Neural cell (in vitro differentiated cells): ENCODE measurements at regions not wholly inside any gene's neighbourhood (a gene's known extent, or its start where the extent isn't known, plus 50 kb on each side); places are given as distances from the start of the nearest gene placed in this dataset.

Experiments used
- H2AFZ ChIP-seq: fragments of 200-600, 300-800 bp; sonication (generic), shearing (Covaris generic); 2 replicates; pipeline ENCODE4 v1.6.0; 2014; ENCODE audit warnings: low read depth, mild to moderate bottlenecking, antibody characterized with exemption, low read length, moderate library complexity
- H3F3A ChIP-seq: fragments of 200-600 bp; shearing (Covaris generic); 2 replicates; pipeline ENCODE4 v1.6.1; 2016; ENCODE audit warnings: mild to moderate bottlenecking, moderate library complexity, mixed read lengths, antibody characterized with exemption, low read length; ENCODE audit not compliant: insufficient read depth, poor library complexity, severe bottlenecking
- H3K27ac ChIP-seq: fragments of 200-600, 300-800 bp; sonication (generic), shearing (Covaris generic); 2 replicates; pipeline ENCODE4 v1.5.1; 2014; ENCODE audit warnings: mild to moderate bottlenecking, low read length, moderate library complexity
- H3K27me3 ChIP-seq: fragments of 300-800, 200-600 bp; sonication (generic), shearing (Covaris generic); 2 replicates; pipeline ENCODE4 v1.6.0; 2014; ENCODE audit warnings: mild to moderate bottlenecking, low read depth, low read length, moderate library complexity; ENCODE audit not compliant: insufficient read depth
- H3K36me3 ChIP-seq: fragments of 300-800, 200-600 bp; sonication (generic), shearing (Covaris generic); 2 replicates; pipeline ENCODE4 v1.5.1; 2014; ENCODE audit warnings: mild to moderate bottlenecking, antibody characterized with exemption, low read length, moderate library complexity; ENCODE audit not compliant: insufficient read depth
- H3K4me2 ChIP-seq: fragments of 300-800, 200-600 bp; sonication (generic), shearing (Covaris generic); 2 replicates; pipeline ENCODE4 v1.6.0; 2014; ENCODE audit warnings: mild to moderate bottlenecking, low read length
- H3K4me3 ChIP-seq: fragments of 300-800, 200-600 bp; sonication (generic), shearing (Covaris generic); 2 replicates; pipeline ENCODE4 v1.5.1; 2014; ENCODE audit warnings: mild to moderate bottlenecking, low read length, moderate library complexity
- H3K79me2 ChIP-seq: fragments of 200-600 bp; shearing (Covaris generic); replicated peaks from 2 replicates; pipeline ENCODE4 v1.6.0; 2014; ENCODE audit warnings: mild to moderate bottlenecking, low read length, moderate library complexity; ENCODE audit not compliant: insufficient read depth
- H3K9ac ChIP-seq: fragments of 300-800, 200-600 bp; sonication (generic), shearing (Covaris generic); 2 replicates; pipeline ENCODE4 v1.6.1; 2016; ENCODE audit warnings: mild to moderate bottlenecking, low read length, mixed read lengths
- H3K9me2 ChIP-seq: fragments of 200-600 bp; shearing (Covaris generic); 2 replicates; pipeline ENCODE4 v1.6.1; 2016; ENCODE audit warnings: mild to moderate bottlenecking, low read length, mixed read lengths; ENCODE audit not compliant: insufficient read depth
- H3K9me3 ChIP-seq: fragments of 200-600, 300-800 bp; sonication (generic), shearing (Covaris generic); 2 replicates; pipeline ENCODE4 v1.6.1; 2016; ENCODE audit warnings: mild to moderate bottlenecking, mixed run types, low read length, moderate library complexity, mixed read lengths
- H4K20me1 ChIP-seq: fragments of 200-600 bp; shearing (Covaris generic); 2 replicates; pipeline ENCODE4 v1.6.1; 2016; ENCODE audit warnings: mild to moderate bottlenecking, mixed run types; ENCODE audit not compliant: insufficient read depth
- EP300 ChIP-seq: fragments of 450-650 bp; conservative IDR thresholded peaks from 2 replicates; pipeline ENCODE4 v1.6.1; 2014; ENCODE audit warnings: antibody characterized with exemption, mild to moderate bottlenecking, moderate library complexity; ENCODE audit not compliant: poor library complexity, severe bottlenecking
- EZH2 ChIP-seq: fragments of 200-600, 300-800 bp; shearing (Covaris generic), sonication (generic); IDR thresholded peaks from 2 replicates; pipeline ENCODE4 v1.6.1; 2014; ENCODE audit warnings: antibody characterized with exemption, low read length, borderline replicate concordance, mild to moderate bottlenecking; ENCODE audit not compliant: insufficient read depth, poor library complexity, severe bottlenecking
- MXI1 ChIP-seq: fragments of 450-650 bp; conservative IDR thresholded peaks from 2 replicates; pipeline ENCODE4 v1.6.1; 2014; ENCODE audit warnings: antibody characterized with exemption, mild to moderate bottlenecking; ENCODE audit not compliant: poor library complexity, severe bottlenecking
- POLR2AphosphoS5 ChIP-seq: IDR thresholded peaks from 2 replicates; pipeline ENCODE4 v1.6.1; 2012
- RAD21 ChIP-seq: fragments of 450-650 bp; conservative IDR thresholded peaks from 2 replicates; pipeline ENCODE4 v1.6.1; 2014; ENCODE audit warnings: antibody characterized with exemption, mild to moderate bottlenecking, moderate library complexity
- SMC3 ChIP-seq: fragments of 450-650 bp; conservative IDR thresholded peaks from 2 replicates; pipeline ENCODE4 v1.6.1; 2014; ENCODE audit warnings: antibody characterized with exemption, mild to moderate bottlenecking, moderate library complexity; ENCODE audit not compliant: poor library complexity
- TAF1 ChIP-seq: IDR thresholded peaks from 2 replicates; pipeline ENCODE4 v1.6.1; 2012; ENCODE audit warnings: low read depth
- TF ChIP-seq, protein P1 (sequence below): fragments of 450-650 bp; IDR thresholded peaks from 2 replicates; pipeline ENCODE4 v1.5.1; 2014; ENCODE audit warnings: antibody characterized with exemption, mild to moderate bottlenecking, moderate library complexity; ENCODE audit not compliant: poor library complexity, severe bottlenecking
- TF ChIP-seq, protein P2 (sequence below): IDR thresholded peaks from 2 replicates; pipeline ENCODE4 v1.6.1; 2012; ENCODE audit warnings: borderline replicate concordance

- H2AFZ ChIP-seq, result no peak overlapping the region
These were observed 101.0 kb downstream of the SLITRK6 start for GRCh38 chr13:85698256-85698655.

GRCh38 chr13:85694992-85695391, 104.2 kb downstream of the SLITRK6 start:
- Histone ChIP-seq H3K27me3 (no peaks in the 10 kb centered on the region), H3K4me3 (no peak overlapping the region), H3K4me2 (no peak overlapping the region), H3K36me3 (no peaks in the 10 kb centered on the region), H3K9me2 (no peaks in the 10 kb centered on the region), H3K27ac (no peak overlapping the region), H3K9me3 (no peaks in the 10 kb centered on the region), H2AFZ (no peak overlapping the region), H3F3A (no peaks in the 10 kb centered on the region), H3K9ac (no peak overlapping the region), H3K79me2 (no peaks in the 10 kb centered on the region), H4K20me1 (no peaks in the 10 kb centered on the region)
- TF ChIP-seq, protein P1, sequence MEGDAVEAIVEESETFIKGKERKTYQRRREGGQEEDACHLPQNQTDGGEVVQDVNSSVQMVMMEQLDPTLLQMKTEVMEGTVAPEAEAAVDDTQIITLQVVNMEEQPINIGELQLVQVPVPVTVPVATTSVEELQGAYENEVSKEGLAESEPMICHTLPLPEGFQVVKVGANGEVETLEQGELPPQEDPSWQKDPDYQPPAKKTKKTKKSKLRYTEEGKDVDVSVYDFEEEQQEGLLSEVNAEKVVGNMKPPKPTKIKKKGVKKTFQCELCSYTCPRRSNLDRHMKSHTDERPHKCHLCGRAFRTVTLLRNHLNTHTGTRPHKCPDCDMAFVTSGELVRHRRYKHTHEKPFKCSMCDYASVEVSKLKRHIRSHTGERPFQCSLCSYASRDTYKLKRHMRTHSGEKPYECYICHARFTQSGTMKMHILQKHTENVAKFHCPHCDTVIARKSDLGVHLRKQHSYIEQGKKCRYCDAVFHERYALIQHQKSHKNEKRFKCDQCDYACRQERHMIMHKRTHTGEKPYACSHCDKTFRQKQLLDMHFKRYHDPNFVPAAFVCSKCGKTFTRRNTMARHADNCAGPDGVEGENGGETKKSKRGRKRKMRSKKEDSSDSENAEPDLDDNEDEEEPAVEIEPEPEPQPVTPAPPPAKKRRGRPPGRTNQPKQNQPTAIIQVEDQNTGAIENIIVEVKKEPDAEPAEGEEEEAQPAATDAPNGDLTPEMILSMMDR, result no peak
- no peak for TF ChIP-seq SMC3
- TF ChIP-seq EZH2, result no peak
- TF ChIP-seq, protein P2, sequence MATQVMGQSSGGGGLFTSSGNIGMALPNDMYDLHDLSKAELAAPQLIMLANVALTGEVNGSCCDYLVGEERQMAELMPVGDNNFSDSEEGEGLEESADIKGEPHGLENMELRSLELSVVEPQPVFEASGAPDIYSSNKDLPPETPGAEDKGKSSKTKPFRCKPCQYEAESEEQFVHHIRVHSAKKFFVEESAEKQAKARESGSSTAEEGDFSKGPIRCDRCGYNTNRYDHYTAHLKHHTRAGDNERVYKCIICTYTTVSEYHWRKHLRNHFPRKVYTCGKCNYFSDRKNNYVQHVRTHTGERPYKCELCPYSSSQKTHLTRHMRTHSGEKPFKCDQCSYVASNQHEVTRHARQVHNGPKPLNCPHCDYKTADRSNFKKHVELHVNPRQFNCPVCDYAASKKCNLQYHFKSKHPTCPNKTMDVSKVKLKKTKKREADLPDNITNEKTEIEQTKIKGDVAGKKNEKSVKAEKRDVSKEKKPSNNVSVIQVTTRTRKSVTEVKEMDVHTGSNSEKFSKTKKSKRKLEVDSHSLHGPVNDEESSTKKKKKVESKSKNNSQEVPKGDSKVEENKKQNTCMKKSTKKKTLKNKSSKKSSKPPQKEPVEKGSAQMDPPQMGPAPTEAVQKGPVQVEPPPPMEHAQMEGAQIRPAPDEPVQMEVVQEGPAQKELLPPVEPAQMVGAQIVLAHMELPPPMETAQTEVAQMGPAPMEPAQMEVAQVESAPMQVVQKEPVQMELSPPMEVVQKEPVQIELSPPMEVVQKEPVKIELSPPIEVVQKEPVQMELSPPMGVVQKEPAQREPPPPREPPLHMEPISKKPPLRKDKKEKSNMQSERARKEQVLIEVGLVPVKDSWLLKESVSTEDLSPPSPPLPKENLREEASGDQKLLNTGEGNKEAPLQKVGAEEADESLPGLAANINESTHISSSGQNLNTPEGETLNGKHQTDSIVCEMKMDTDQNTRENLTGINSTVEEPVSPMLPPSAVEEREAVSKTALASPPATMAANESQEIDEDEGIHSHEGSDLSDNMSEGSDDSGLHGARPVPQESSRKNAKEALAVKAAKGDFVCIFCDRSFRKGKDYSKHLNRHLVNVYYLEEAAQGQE, result no peak
- TF ChIP-seq RAD21, result no peak
- no peak for TF ChIP-seq MXI1
- TF ChIP-seq EP300, result no peak
- TF ChIP-seq TAF1, result no peak
- no peak for TF ChIP-seq POLR2AphosphoS5

More at GRCh38 chr13:85698256-85698655, 101.0 kb downstream of the SLITRK6 start:
- Histone ChIP-seq H3K4me3 (no peak overlapping the region), H3K36me3 (no peaks in the 10 kb centered on the region), H3K4me2 (no peak overlapping the region), H3K27me3 (no peaks in the 10 kb centered on the region), H4K20me1 (no peaks in the 10 kb centered on the region), H3F3A (no peaks in the 10 kb centered on the region), H3K9me2 (no peaks in the 10 kb centered on the region), H3K9ac (no peak overlapping the region), H3K79me2 (no peaks in the 10 kb centered on the region), H3K27ac (no peak overlapping the region), H3K9me3 (no peaks in the 10 kb centered on the region)
- TF ChIP-seq, protein P1, result no peak
- TF ChIP-seq POLR2AphosphoS5, result no peak
- TF ChIP-seq EP300, result no peak
- TF ChIP-seq MXI1, result no peak
- no peak for TF ChIP-seq RAD21
- TF ChIP-seq, protein P2, result no peak
- no peak for TF ChIP-seq EZH2
- TF ChIP-seq SMC3, result no peak
- TF ChIP-seq TAF1, result no peak
